ENCODE measurements at regions not wholly inside any gene's neighbourhood (a gene's known extent, or its start where the extent isn't known, plus 50 kb on each side); places are given as distances from the start of the nearest gene placed in this dataset.

- DNase-seq (ENCODE audit: low read depth in 2 of 3, low spot score in 2 of 3): no peak
Observed at GRCh38 chr11:116101902-116102301, 597.7 kb upstream of the CADM1 start.

GRCh38 chr11:116100016-116100415 lies 595.8 kb upstream of the CADM1 start:
- no peak for DNase-seq (ENCODE audit: low read depth in 2 of 3, low spot score in 2 of 3)

GRCh38 chr11:116099541-116099940 lies 595.3 kb upstream of the CADM1 start:
- no peak for DNase-seq (ENCODE audit: low read depth in 2 of 3, low spot score in 2 of 3)

GRCh38 chr11:116096272-116096995 lies 592.2 kb upstream of the CADM1 start:
- no peak for DNase-seq (ENCODE audit: low read depth in 2 of 3, low spot score in 2 of 3)

- no peak for DNase-seq (ENCODE audit: low read depth in 2 of 3, low spot score in 2 of 3)
Observed at GRCh38 chr11:116093481-116094270, 589.5 kb upstream of the CADM1 start.

GRCh38 chr11:116093065-116093464 lies 588.9 kb upstream of the CADM1 start:
- DNase-seq (ENCODE audit: low read depth in 2 of 3, low spot score in 2 of 3): no peak

- DNase-seq (ENCODE audit: low read depth in 2 of 3, low spot score in 2 of 3): no peak
Observed at GRCh38 chr11:116086426-116086825, 582.2 kb upstream of the CADM1 start.

- no peak for DNase-seq (ENCODE audit: low read depth in 2 of 3, low spot score in 2 of 3)
Observed at GRCh38 chr11:116085031-116085635, 580.9 kb upstream of the CADM1 start.

GRCh38 chr11:116084511-116084910 lies 580.3 kb upstream of the CADM1 start:
- DNase-seq (ENCODE audit: low read depth in 2 of 3, low spot score in 2 of 3): no peak

GRCh38 chr11:116082256-116082655 lies 578.0 kb upstream of the CADM1 start:
- no peak for DNase-seq (ENCODE audit: low read depth in 2 of 3, low spot score in 2 of 3)

GRCh38 chr11:116079580-116079979 lies 575.4 kb upstream of the CADM1 start:
- no peak for DNase-seq (ENCODE audit: low read depth in 2 of 3, low spot score in 2 of 3)

GRCh38 chr11:116078101-116078591 lies 573.9 kb upstream of the CADM1 start:
- no peak for DNase-seq (ENCODE audit: low read depth in 2 of 3, low spot score in 2 of 3)

- DNase-seq (ENCODE audit: low read depth in 2 of 3, low spot score in 2 of 3): no peak
Observed at GRCh38 chr11:116077092-116077491, 572.9 kb upstream of the CADM1 start.

GRCh38 chr11:116073854-116074837 lies 569.9 kb upstream of the CADM1 start:
- no peak for DNase-seq (ENCODE audit: low read depth in 2 of 3, low spot score in 2 of 3)

GRCh38 chr11:116072601-116073410 lies 568.6 kb upstream of the CADM1 start:
- DNase-seq (ENCODE audit: low read depth in 2 of 3, low spot score in 2 of 3): no peak

- no peak for DNase-seq (ENCODE audit: low read depth in 2 of 3, low spot score in 2 of 3)
Observed at GRCh38 chr11:116072133-116072532, 567.9 kb upstream of the CADM1 start.

- DNase-seq (ENCODE audit: low read depth in 2 of 3, low spot score in 2 of 3): no peak
Observed at GRCh38 chr11:116071241-116071640, 567.0 kb upstream of the CADM1 start.

- DNase-seq (ENCODE audit: low read depth in 2 of 3, low spot score in 2 of 3): no peak
Observed at GRCh38 chr11:116070520-116070919, 566.3 kb upstream of the CADM1 start.

- DNase-seq (ENCODE audit: low read depth in 2 of 3, low spot score in 2 of 3): no peak
Observed at GRCh38 chr11:116066777-116067176, 562.6 kb upstream of the CADM1 start.

- DNase-seq (ENCODE audit: low read depth in 2 of 3, low spot score in 2 of 3): no peak
Observed at GRCh38 chr11:116065986-116066385, 561.8 kb upstream of the CADM1 start.

Measured in activated CD8-positive, alpha-beta memory T cell treated with anti-CD3 and anti-CD28 coated beads for 48 hours (primary cell).